ENCODE measurements at regions not wholly inside any gene's neighbourhood (a gene's known extent, or its start where the extent isn't known, plus 50 kb on each side); places are given as distances from the start of the nearest gene placed in this dataset.

GRCh38 chr1:118421868-118422350, 236.9 kb upstream of the SPAG17 start:
- Histone ChIP-seq H3K36me3 (no peaks in the 10 kb centered on the region), H3K27ac (no peak overlapping the region), H3K4me3 (no peak overlapping the region), H3K9me3 (no peaks in the 10 kb centered on the region), H3K4me1 (no peaks in the 10 kb centered on the region), H3K27me3 (no peaks in the 10 kb centered on the region)
- TF ChIP-seq EP300 (IDR thresholded peaks at IDR 0.05), result no peak
- TF ChIP-seq POLR2AphosphoS5 (IDR thresholded peaks at IDR 0.05), result no peak
- TF ChIP-seq POLR2A (IDR thresholded peaks at IDR 0.05), result no peak
- TF ChIP-seq CTCF (IDR thresholded peaks at IDR 0.05), result no peak
- 92% methylated on average over 4 of the region's 4 CpGs for WGBS
- DNase-seq (ENCODE audit: low spot score in 2 of 2), result no peak

- Histone ChIP-seq H3K27me3 (no peaks in the 10 kb centered on the region), H3K27ac (no peak overlapping the region), H3K9me3 (peaks cover 4% of the 10 kb centered on the region), H3K4me3 (no peak overlapping the region), H3K36me3 (no peaks in the 10 kb centered on the region), H3K4me1 (no peaks in the 10 kb centered on the region)
- DNase-seq (ENCODE audit: low spot score in 2 of 2), result no peak
- TF ChIP-seq EP300 (IDR thresholded peaks at IDR 0.05) (no peak), POLR2A (IDR thresholded peaks at IDR 0.05) (no peak), CTCF (IDR thresholded peaks at IDR 0.05) (no peak), POLR2AphosphoS5 (IDR thresholded peaks at IDR 0.05) (no peak)
- WGBS, result 100% methylated on average over 1 of the region's 1 CpG
Measured at GRCh38 chr1:118404024-118404423, 219.0 kb upstream of the SPAG17 start.

- H3K27ac ChIP-seq, result no peak overlapping the region
- H3K36me3 ChIP-seq, result no peaks in the 10 kb centered on the region
- no peaks in the 10 kb centered on the region for H3K9me3 ChIP-seq
- WGBS, result 28% methylated on average over 2 of the region's 2 CpGs
- peaks cover 11% of the 10 kb centered on the region for H3K4me1 ChIP-seq
- no peaks in the 10 kb centered on the region for H3K27me3 ChIP-seq
- no peak for TF ChIP-seq POLR2AphosphoS5 (IDR thresholded peaks at IDR 0.05)
- DNase-seq (ENCODE audit: low spot score in 2 of 2), result no peak
- no peak overlapping the region for H3K4me3 ChIP-seq
Measured at GRCh38 chr1:118397496-118397859, 212.4 kb upstream of the SPAG17 start.

GRCh38 chr1:118396829-118397495, 211.9 kb upstream of the SPAG17 start:
- H3K4me1 ChIP-seq, result peaks cover 11% of the 10 kb centered on the region
- H3K9me3 ChIP-seq, result no peaks in the 10 kb centered on the region
- no peaks in the 10 kb centered on the region for H3K36me3 ChIP-seq
- H3K27me3 ChIP-seq, result no peaks in the 10 kb centered on the region
- DNase-seq (ENCODE audit: low spot score in 2 of 2), result no peak
- H3K27ac ChIP-seq, result no peak overlapping the region
- TF ChIP-seq POLR2A (IDR thresholded peaks at IDR 0.05), result no peak
- no peak for TF ChIP-seq POLR2AphosphoS5 (IDR thresholded peaks at IDR 0.05)
- no peak for TF ChIP-seq CTCF (IDR thresholded peaks at IDR 0.05)
- TF ChIP-seq EP300 (IDR thresholded peaks at IDR 0.05), result no peak
- H3K4me3 ChIP-seq, result no peak overlapping the region
- 47% methylated on average over 3 of the region's 4 CpGs for WGBS

- Histone ChIP-seq H3K27ac (no peak overlapping the region), H3K4me3 (no peak overlapping the region), H3K27me3 (no peaks in the 10 kb centered on the region), H3K9me3 (no peaks in the 10 kb centered on the region), H3K36me3 (no peaks in the 10 kb centered on the region), H3K4me1 (peaks cover 11% of the 10 kb centered on the region)
- TF ChIP-seq POLR2A (IDR thresholded peaks at IDR 0.05), result no peak
- no peak for TF ChIP-seq EP300 (IDR thresholded peaks at IDR 0.05)
- TF ChIP-seq CTCF (IDR thresholded peaks at IDR 0.05), result no peak
- no peak for TF ChIP-seq POLR2AphosphoS5 (IDR thresholded peaks at IDR 0.05)
- no peak for DNase-seq (ENCODE audit: low spot score in 2 of 2)
- 42% methylated on average over 1 of the region's 1 CpG for WGBS
Measured at GRCh38 chr1:118396279-118396678, 211.3 kb upstream of the SPAG17 start.
